ENCODE measurements at regions not wholly inside any gene's neighbourhood (a gene's known extent, or its start where the extent isn't known, plus 50 kb on each side); places are given as distances from the start of the nearest gene placed in this dataset.

GRCh38 chr15:39051626-39052322 is 487.2 kb upstream of the RASGRP1 start:
- DNase-seq, result no peak

- no peak for DNase-seq
Measured at GRCh38 chr15:39052323-39052705, 487.7 kb upstream of the RASGRP1 start.

GRCh38 chr15:39053480-39053879 is 488.9 kb upstream of the RASGRP1 start:
- no peak for DNase-seq

- DNase-seq, result no peak
Measured at GRCh38 chr15:39054128-39054732, 489.6 kb upstream of the RASGRP1 start.

- DNase-seq, result no peak
Measured at GRCh38 chr15:39056357-39056756, 491.7 kb upstream of the RASGRP1 start.

GRCh38 chr15:39058351-39059131 is 493.9 kb upstream of the RASGRP1 start:
- no peak for DNase-seq

- no peak for DNase-seq
Measured at GRCh38 chr15:39059917-39060316, 495.3 kb upstream of the RASGRP1 start.

- no peak for DNase-seq
Measured at GRCh38 chr15:39061952-39062464, 497.4 kb upstream of the RASGRP1 start.

- no peak for DNase-seq
Measured at GRCh38 chr15:39066677-39067076, 502.1 kb upstream of the RASGRP1 start.

GRCh38 chr15:39074341-39074985 is 506.4 kb upstream of the THBS1 start:
- no peak for DNase-seq

- no peak for DNase-seq
Measured at GRCh38 chr15:39075311-39075710, 505.6 kb upstream of the THBS1 start.

- no peak for DNase-seq
Measured at GRCh38 chr15:39075756-39076341, 505.0 kb upstream of the THBS1 start.

- no peak for DNase-seq
Measured at GRCh38 chr15:39078026-39078425, 502.9 kb upstream of the THBS1 start.

GRCh38 chr15:39079296-39079847 is 501.5 kb upstream of the THBS1 start:
- DNase-seq, result no peak

- DNase-seq, result no peak
Measured at GRCh38 chr15:39083213-39083612, 497.7 kb upstream of the THBS1 start.

GRCh38 chr15:39084674-39085530 is 496.0 kb upstream of the THBS1 start:
- no peak for DNase-seq

- no peak for DNase-seq
Measured at GRCh38 chr15:39086641-39087040, 494.2 kb upstream of the THBS1 start.

- DNase-seq, result no peak
Measured at GRCh38 chr15:39088156-39088555, 492.7 kb upstream of the THBS1 start.

GRCh38 chr15:39092354-39092753 is 488.5 kb upstream of the THBS1 start:
- DNase-seq, result no peak

- DNase-seq, result no peak
Measured at GRCh38 chr15:39092761-39093160, 488.1 kb upstream of the THBS1 start.

- no peak for DNase-seq
Measured at GRCh38 chr15:39094116-39094515, 486.8 kb upstream of the THBS1 start.
